ENCODE measurements at regions not wholly inside any gene's neighbourhood (a gene's known extent, or its start where the extent isn't known, plus 50 kb on each side); places are given as distances from the start of the nearest gene placed in this dataset.

- DNase-seq = no peak
These were observed 74.9 kb upstream of the SOD3 start for GRCh38 chr4:24720436-24720835.

GRCh38 chr4:24720979-24721378 is 74.4 kb upstream of the SOD3 start:
- no peak for DNase-seq

GRCh38 chr4:24722026-24722568 is 73.3 kb upstream of the SOD3 start:
- DNase-seq = no peak

- no peak for DNase-seq
These were observed 67.8 kb upstream of the SOD3 start for GRCh38 chr4:24727390-24728224.

GRCh38 chr4:24729119-24729730 is 66.1 kb upstream of the SOD3 start:
- no peak for DNase-seq

GRCh38 chr4:24730256-24731001 is 64.9 kb upstream of the SOD3 start:
- no peak for DNase-seq

GRCh38 chr4:24731448-24731847 is 63.9 kb upstream of the SOD3 start:
- DNase-seq = no peak

- no peak for DNase-seq
These were observed 60.9 kb upstream of the SOD3 start for GRCh38 chr4:24734511-24734910.

GRCh38 chr4:24736066-24736465 is 59.3 kb upstream of the SOD3 start:
- no peak for DNase-seq

GRCh38 chr4:24741910-24742309 is 53.5 kb upstream of the SOD3 start:
- DNase-seq = no peak

- no peak for DNase-seq
These were observed 53.0 kb upstream of the SOD3 start for GRCh38 chr4:24742335-24742734.

GRCh38 chr4:24742773-24743172 is 52.6 kb upstream of the SOD3 start:
- DNase-seq = no peak

- DNase-seq = no peak
These were observed 52.2 kb upstream of the SOD3 start for GRCh38 chr4:24743206-24743605.

- no peak for DNase-seq
These were observed 51.4 kb upstream of the SOD3 start for GRCh38 chr4:24743927-24744326.

- no peak for DNase-seq
These were observed 50.0 kb upstream of the SOD3 start for GRCh38 chr4:24745172-24745895.
